GM12891 (cell line): ENCODE measurements at regions not wholly inside any gene's neighbourhood (a gene's known extent, or its start where the extent isn't known, plus 50 kb on each side); places are given as distances from the start of the nearest gene placed in this dataset.

Source experiments
- PAX5 ChIP-seq: IDR thresholded peaks from 2 replicates; pipeline ENCODE4 v1.6.1; 2011; ENCODE audit warnings: low read length, moderate library complexity, mild to moderate bottlenecking; ENCODE audit not compliant: insufficient read depth, severe bottlenecking
- POLR2A ChIP-seq: IDR thresholded peaks from 2 replicates; pipeline ENCODE4 v1.6.1; 2011; ENCODE audit warnings: low read depth, low read length, control low read depth
- POLR2AphosphoS5 ChIP-seq: IDR thresholded peaks from 2 replicates; pipeline ENCODE4 v1.6.1; 2011; ENCODE audit warnings: low read depth, low read length, control low read depth
- SPI1 ChIP-seq: IDR thresholded peaks from 2 replicates; pipeline ENCODE4 v1.6.1; 2011; ENCODE audit warnings: low read depth, low read length, control low read depth

DNA sequence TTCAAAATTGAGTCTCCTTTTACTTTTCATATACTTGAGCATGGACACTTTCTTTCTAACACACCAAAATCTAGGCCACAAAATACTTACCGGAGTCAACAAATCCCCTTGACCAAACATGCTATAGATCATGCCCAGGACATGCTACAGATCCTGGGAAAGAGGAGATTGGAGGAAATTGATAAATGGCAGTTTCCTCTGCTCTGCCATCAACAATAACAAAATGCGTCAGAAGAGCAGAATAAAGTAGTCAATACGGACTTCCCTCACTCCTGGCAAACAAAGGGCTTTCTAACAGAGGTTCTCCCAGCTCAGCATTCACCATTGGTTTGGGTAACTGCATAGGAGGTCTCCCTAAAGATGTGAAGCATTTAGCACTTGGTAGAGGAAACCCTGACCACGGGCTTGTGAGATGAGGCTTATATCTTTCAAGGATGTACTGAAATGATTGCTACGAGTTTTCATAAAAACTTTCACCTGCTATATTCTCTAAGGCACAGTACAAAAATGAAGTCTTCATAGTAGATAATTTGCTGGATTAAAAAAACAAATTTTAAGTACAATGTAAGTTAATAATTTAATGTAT lies 283.8 kb upstream of the RUNX1 start:
- TF ChIP-seq POLR2AphosphoS5 (no peak), POLR2A (no peak), SPI1 (no peak), PAX5 (no peak)
